WTC11 (cell line): ENCODE measurements at regions not wholly inside any gene's neighbourhood (a gene's known extent, or its start where the extent isn't known, plus 50 kb on each side); places are given as distances from the start of the nearest gene placed in this dataset.

Experiments
- ATF3 ChIP-seq: sonication (generic); formaldehyde crosslinking; conservative IDR thresholded peaks from 2 replicates; pipeline ENCODE4 v1.8.1; 2022; ENCODE audit warnings: mild to moderate bottlenecking, missing genetic modification reagents
- CTCF ChIP-seq: fragments of 200-600 bp; IDR thresholded peaks from 2 replicates; pipeline ENCODE4 v1.8.0; 2022; ENCODE audit warnings: antibody characterized with exemption
- ETV6 ChIP-seq: sonication (generic); formaldehyde crosslinking; IDR thresholded peaks from 2 replicates; pipeline ENCODE4 v1.8.1; 2022; ENCODE audit warnings: mild to moderate bottlenecking, missing genetic modification reagents
- GRHL2 ChIP-seq: fragments of 250-450 bp; sonication (Bioruptor Pico); IDR thresholded peaks from 2 replicates; pipeline ENCODE4 v1.8.0; 2022; ENCODE audit warnings: mild to moderate bottlenecking, moderate library complexity; ENCODE audit not compliant: insufficient replicate concordance, severe bottlenecking
- IRF1 ChIP-seq: sonication (generic); formaldehyde crosslinking; IDR thresholded peaks from 2 replicates; pipeline ENCODE4 v1.8.0; 2023; ENCODE audit warnings: missing genetic modification reagents
- SMAD4 ChIP-seq: sonication (generic); formaldehyde crosslinking; IDR thresholded peaks from 2 replicates; pipeline ENCODE4 v1.8.0; 2022; ENCODE audit warnings: mild to moderate bottlenecking, missing genetic modification reagents
- ZNF532 ChIP-seq: fragments of 250-450 bp; sonication (Bioruptor Pico); IDR thresholded peaks from 2 replicates; pipeline ENCODE4 v1.9.0; 2021; ENCODE audit warnings: mild to moderate bottlenecking, borderline replicate concordance

GRCh38 chrX:121558886-121559285 is 511.5 kb downstream of the GLUD2 start:
- TF ChIP-seq ATF3 (CRISPR knock-in tag) = no peak
- no peak for TF ChIP-seq ETV6 (CRISPR knock-in tag)
- TF ChIP-seq CTCF = no peak
- TF ChIP-seq SMAD4 (CRISPR knock-in tag) = no peak
- no peak for TF ChIP-seq IRF1 (CRISPR knock-in tag)
- no peak for TF ChIP-seq GRHL2 (CRISPR knock-in tag)
- TF ChIP-seq ZNF532 (CRISPR knock-in tag) = no peak
